ENCODE measurements at regions not wholly inside any gene's neighbourhood (a gene's known extent, or its start where the extent isn't known, plus 50 kb on each side); places are given as distances from the start of the nearest gene placed in this dataset.

DNA sequence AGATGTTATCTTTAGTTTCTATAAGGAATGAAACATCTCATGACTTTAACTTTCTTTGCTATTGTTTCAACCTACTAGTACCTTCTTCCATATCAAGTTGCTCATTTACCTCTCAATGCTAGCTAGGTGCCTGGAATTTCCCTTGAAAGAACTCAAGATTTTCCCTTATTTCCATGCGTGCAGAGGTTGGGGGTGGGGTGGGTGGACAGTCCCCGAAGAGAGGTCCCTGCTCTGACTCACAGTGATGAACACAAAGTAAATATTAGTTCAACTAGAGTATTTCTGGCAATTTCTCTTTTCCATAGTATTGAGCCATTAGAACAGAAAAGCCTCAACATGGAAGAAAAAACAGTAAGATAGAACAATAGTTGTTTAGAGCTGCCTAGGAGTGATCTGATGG, 239.0 kb upstream of the ZP4 start:
- no peaks in the 10 kb centered on the region for H3K4me1 ChIP-seq
- no peak for DNase-seq
- H3K4me1 Mint-ChIP-seq (ENCODE audit: low read depth, unreplicated experiment): no peaks in the 10 kb centered on the region
- no peak overlapping the region for H3K27ac Mint-ChIP-seq (ENCODE audit: unreplicated experiment)
- TF ChIP-seq CTCF (IDR thresholded peaks at IDR 0.05; ENCODE audit: insufficient read depth in 1 of 2, low read depth in 1 of 2, low read length in 1 of 2, severe bottlenecking in 1 of 2, unreplicated experiment in 1 of 2): no peak
- no peaks in the 10 kb centered on the region for H3K27me3 ChIP-seq (replicated peaks; ENCODE audit: control insufficient read depth, insufficient read depth, low read length)
- no peak overlapping the region for H3K4me3 ChIP-seq (ENCODE audit: low read depth, low read length)
- H3K4me3 Mint-ChIP-seq (ENCODE audit: unreplicated experiment): no peak overlapping the region
- intact Hi-C loops (cut with micrococcal nuclease; ENCODE audit: unreplicated experiment): no loop called here
- H3K9me3 ChIP-seq: no peaks in the 10 kb centered on the region
- BruUV-seq (replicated peaks): no TSS peak
- ChIA-PET POLR2A (no interaction called here), CTCF (no interaction called here)
- no peaks in the 10 kb centered on the region for H3K36me3 ChIP-seq (ENCODE audit: control insufficient read depth, insufficient read depth, low read length)
- peaks cover 8% of the 10 kb centered on the region for H3K9me3 Mint-ChIP-seq (ENCODE audit: unreplicated experiment)
- H3K36me3 Mint-ChIP-seq (ENCODE audit: insufficient read depth, unreplicated experiment): no peaks in the 10 kb centered on the region
- H3K27me3 Mint-ChIP-seq (ENCODE audit: insufficient read depth, unreplicated experiment): no peaks in the 10 kb centered on the region

GRCh38 chr1:238123201-238123600, 232.5 kb upstream of the ZP4 start:
- H3K27me3 ChIP-seq (replicated peaks; ENCODE audit: control insufficient read depth, insufficient read depth, low read length): no peaks in the 10 kb centered on the region
- CTCF ChIA-PET: no interaction called here
- H3K9me3 ChIP-seq: no peaks in the 10 kb centered on the region
- DNase-seq: no peak
- Mint-ChIP-seq H3K4me3 (ENCODE audit: unreplicated experiment) (no peak overlapping the region), H3K27me3 (ENCODE audit: insufficient read depth, unreplicated experiment) (peaks cover 2% of the 10 kb centered on the region), H3K27ac (ENCODE audit: unreplicated experiment) (no peak overlapping the region), H3K4me1 (ENCODE audit: low read depth, unreplicated experiment) (no peaks in the 10 kb centered on the region), H3K9me3 (ENCODE audit: unreplicated experiment) (no peaks in the 10 kb centered on the region), H3K36me3 (ENCODE audit: insufficient read depth, unreplicated experiment) (no peaks in the 10 kb centered on the region)
- no peaks in the 10 kb centered on the region for H3K4me1 ChIP-seq
- no peak for TF ChIP-seq CTCF (IDR thresholded peaks at IDR 0.05; ENCODE audit: insufficient read depth in 1 of 2, low read depth in 1 of 2, low read length in 1 of 2, severe bottlenecking in 1 of 2, unreplicated experiment in 1 of 2)
- BruUV-seq (replicated peaks): no TSS peak
- no peaks in the 10 kb centered on the region for H3K36me3 ChIP-seq (ENCODE audit: control insufficient read depth, insufficient read depth, low read length)
- no peak overlapping the region for H3K4me3 ChIP-seq (ENCODE audit: low read depth, low read length)
- POLR2A ChIA-PET: no interaction called here
- intact Hi-C loops (cut with micrococcal nuclease; ENCODE audit: unreplicated experiment): no loop called here

DNA sequence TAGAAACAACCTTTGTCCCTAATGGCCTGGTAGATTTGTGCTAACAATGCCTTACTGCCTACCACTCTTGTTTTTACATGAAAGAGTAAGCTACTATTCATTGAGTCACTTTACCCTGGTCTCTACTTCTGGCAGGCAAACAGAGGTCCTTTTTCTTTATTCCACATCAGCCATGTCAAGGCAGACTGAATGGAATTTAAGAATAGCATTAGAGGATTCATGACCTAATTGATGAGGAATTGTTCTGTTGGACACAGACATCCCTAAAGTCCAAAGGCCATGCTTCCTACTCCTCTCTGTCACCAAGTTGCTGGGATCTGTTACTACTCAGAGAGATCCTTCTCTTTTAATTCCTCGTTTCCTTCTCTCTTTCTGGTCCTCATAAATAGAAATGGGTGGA, 229.1 kb upstream of the ZP4 start:
- POLR2A ChIA-PET: no interaction called here
- H3K4me3 Mint-ChIP-seq (ENCODE audit: unreplicated experiment): no peak overlapping the region
- no peaks in the 10 kb centered on the region for H3K4me1 ChIP-seq
- CTCF ChIA-PET: no interaction called here
- intact Hi-C loops (cut with micrococcal nuclease; ENCODE audit: unreplicated experiment): no loop called here
- H3K9me3 Mint-ChIP-seq (ENCODE audit: unreplicated experiment): no peaks in the 10 kb centered on the region
- no peaks in the 10 kb centered on the region for H3K36me3 ChIP-seq (ENCODE audit: control insufficient read depth, insufficient read depth, low read length)
- no TSS peak for BruUV-seq (replicated peaks)
- H3K27me3 ChIP-seq (replicated peaks; ENCODE audit: control insufficient read depth, insufficient read depth, low read length): no peaks in the 10 kb centered on the region
- H3K36me3 Mint-ChIP-seq (ENCODE audit: insufficient read depth, unreplicated experiment): no peaks in the 10 kb centered on the region
- H3K9me3 ChIP-seq: no peaks in the 10 kb centered on the region
- no peak for DNase-seq
- H3K4me3 ChIP-seq (ENCODE audit: low read depth, low read length): no peak overlapping the region
- peaks cover 2% of the 10 kb centered on the region for H3K27me3 Mint-ChIP-seq (ENCODE audit: insufficient read depth, unreplicated experiment)
- no peak for TF ChIP-seq CTCF (IDR thresholded peaks at IDR 0.05; ENCODE audit: insufficient read depth in 1 of 2, low read depth in 1 of 2, low read length in 1 of 2, severe bottlenecking in 1 of 2, unreplicated experiment in 1 of 2)
- H3K4me1 Mint-ChIP-seq (ENCODE audit: low read depth, unreplicated experiment): no peaks in the 10 kb centered on the region
- H3K27ac Mint-ChIP-seq (ENCODE audit: unreplicated experiment): no peak overlapping the region

All from Caco-2 (cell line).